T47D (cell line): ENCODE measurements at regions not wholly inside any gene's neighbourhood (a gene's known extent, or its start where the extent isn't known, plus 50 kb on each side); places are given as distances from the start of the nearest gene placed in this dataset.
"Not testable (repeated sequence)": the region's sequence is repeated elsewhere in the genome, so short reads cannot be mapped to it uniquely, and the experiment has no call there.

Experiments used
- DNase-seq, 2 experiments: peaks; one replicate each; pipeline versions ENCODE4 v3.0.0 to v3.0.0-alpha.2; 2011 to 2012; ENCODE audit warnings: low read depth in 1 of 2, low spot score in 1 of 2
- JUND ChIP-seq: IDR thresholded peaks from 2 replicates; pipeline ENCODE4 v1.6.1; 2012; ENCODE audit warnings: low read depth
- in situ Hi-C: cut with HindIII; loops from 2 replicates; pipeline ENCODE4 v1.10.0; 2016; ENCODE audit warnings: low sequenced_read_pairs, low pct_unique_long_range_greater_than_20kb

DNA sequence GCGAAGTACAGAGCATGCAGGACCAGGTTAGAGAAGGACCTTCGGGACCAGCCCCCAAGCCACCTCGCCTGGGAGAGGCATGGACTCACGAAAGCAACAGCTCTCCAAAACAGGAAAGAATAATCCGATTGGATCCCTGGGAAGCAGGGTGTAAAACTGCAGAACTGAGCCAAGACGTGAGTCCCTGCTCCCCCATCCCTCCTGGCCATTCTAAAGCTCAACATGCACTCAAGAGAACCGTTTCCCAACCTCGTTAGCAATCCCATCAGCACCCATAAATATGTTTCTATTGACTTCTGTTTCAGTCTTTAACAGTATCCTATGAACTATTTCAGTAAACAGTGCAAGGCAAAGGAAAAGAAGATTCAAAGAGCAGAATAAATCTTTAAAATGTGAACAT lies 167.0 kb downstream of the COPRS start:
- no peak for DNase-seq
- no peak for TF ChIP-seq JUND
- in situ Hi-C loops, result no loop called here

DNA sequence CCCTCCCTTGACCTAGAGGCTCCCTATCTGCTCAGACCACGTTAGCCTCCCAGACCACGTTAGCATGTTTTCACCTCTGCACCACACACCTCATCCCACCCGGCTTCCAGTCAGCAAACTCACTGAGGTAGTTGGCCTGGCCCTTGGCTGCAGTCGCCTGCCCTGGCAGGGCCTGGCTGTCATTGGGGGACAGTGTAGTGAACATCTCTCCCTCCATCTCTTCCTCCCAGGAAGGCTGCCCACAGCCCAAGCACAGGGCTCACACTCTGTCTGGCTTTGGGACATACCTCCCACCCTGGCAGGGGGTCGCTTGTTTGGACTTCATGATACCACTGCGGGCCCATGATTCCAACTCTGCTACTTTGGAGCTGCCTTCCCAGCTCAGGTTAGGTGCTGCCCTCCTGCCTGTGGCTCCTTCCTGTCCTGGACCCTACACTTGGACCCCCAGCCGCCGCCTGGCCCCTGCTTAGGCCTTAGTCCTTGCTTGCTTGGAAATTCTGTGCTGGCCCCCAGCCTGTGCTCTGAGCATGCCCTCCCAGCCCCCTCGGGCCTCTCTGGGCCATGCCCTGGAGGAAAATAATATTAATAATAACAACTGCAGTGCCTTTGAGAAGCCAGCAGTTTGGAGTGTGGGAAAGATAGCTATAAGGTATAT lies 167.7 kb downstream of the COPRS start:
- in situ Hi-C loops, result no loop called here
- DNase-seq, result no peak
- TF ChIP-seq JUND, result no peak

DNA sequence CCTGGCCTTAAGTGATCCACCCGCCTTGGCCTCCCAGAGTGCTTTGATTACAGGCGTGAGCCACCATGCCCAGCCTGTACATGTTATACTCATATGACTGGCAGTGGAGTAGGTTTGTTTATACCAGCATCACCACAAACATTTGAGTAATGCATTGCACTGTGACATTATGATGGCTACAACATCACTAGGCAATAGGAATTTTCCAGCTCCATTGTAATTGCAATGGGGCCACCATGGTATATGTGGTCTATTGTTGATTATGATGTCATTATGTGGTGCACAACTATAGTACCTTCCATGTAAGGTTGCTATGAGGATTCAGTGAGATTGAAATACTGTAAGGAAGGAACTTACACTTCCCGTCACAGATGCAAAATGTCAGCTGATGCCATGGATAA lies 168.9 kb downstream of the COPRS start:
- in situ Hi-C loops, result no loop called here
- no peak for DNase-seq
- no peak for TF ChIP-seq JUND

DNA sequence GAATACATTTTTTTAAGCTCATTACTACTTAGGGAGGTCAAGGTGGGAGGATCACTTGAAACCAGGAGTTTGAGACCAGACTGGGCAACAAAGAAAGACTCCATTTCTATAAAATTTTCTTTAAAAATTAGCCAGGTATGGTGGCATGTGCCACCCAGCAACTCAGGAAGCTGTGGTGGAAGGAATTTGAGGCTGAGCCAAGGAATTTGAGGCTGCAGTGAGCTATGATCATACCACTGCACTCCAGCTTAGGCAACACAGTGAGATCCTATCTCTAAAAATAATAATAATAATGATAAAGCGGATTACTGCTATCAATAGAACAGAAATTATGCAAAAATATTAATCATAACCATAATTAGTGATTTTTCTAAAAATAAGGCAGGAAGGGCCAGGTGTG lies 170.3 kb downstream of the COPRS start:
- no peak for TF ChIP-seq JUND
- DNase-seq, result peak in 1 of 2 experiments; percentile 40
- in situ Hi-C loops, result no loop called here

DNA sequence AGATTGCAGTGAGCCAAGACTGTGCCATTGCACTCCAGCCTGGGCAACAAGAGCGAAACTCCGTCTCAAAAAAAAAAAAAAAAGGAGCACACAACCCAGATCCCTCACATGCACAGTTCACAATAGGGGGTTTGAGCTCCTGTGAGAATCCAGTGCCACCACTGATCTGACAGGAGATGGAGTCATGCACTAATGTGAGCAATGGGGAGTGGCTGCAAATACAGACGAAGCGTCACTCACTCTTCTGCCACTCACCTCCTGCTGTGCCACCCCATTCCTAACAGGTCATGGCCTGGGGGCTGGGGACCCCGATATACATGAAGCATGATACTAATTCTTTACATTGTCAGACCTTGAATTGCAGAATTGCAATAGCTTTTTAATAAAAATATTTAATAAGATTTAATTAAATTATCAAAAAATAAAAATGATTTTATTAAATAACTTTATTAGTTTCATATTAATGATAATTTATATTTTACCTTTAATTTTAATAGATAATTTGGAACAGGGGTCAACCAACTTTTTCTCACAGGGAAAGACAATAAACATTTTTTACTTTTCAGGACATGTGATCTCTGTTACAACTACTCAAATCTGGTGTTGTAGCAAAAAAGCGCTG lies 171.4 kb downstream of the COPRS start:
- in situ Hi-C loops, result no loop called here
- no peak for TF ChIP-seq JUND
- no peak for DNase-seq

DNA sequence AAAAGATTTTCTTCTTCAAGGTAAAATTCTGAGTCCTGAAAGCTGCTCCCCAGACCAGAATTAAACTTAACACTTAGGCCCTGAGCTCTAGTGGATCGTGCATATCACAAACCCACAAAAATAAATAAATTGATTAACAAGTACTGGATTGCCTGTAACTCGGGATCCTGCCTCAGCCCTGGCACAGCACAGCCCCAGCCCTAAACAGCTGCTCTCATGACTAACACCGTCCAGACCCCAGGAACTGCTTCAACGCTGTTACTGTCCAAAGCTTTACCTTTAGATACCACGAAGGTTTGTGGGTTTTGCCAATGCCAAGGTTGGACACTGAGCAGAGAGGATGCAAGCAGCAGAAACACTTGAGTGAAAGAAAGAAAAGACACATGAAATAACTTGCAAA lies 172.5 kb downstream of the COPRS start:
- in situ Hi-C loops, result no loop called here
- TF ChIP-seq JUND, result no peak

DNA sequence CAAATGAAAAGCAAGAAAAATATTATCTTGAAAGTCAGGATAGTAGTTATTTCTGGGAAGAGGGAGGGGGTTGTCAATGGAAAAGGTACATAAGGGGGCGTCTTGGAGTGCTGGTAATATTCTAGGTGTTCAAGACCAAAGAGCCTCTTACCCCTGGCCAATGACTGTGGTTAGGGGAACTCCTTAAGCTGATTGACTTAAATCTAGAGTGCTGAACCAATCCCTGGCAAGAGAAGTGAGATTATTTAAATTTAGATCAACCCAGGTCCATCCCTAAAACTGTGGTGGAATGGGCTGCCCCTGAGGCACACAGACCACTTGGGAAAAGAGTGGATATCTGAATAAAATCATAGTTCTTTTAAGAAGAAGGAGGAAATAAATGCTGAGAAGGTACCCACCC lies 174.1 kb downstream of the COPRS start:
- DNase-seq, result no peak
- TF ChIP-seq JUND, result no peak
- in situ Hi-C loops, result no loop called here

More for the DNA sequence above, 172.5 kb downstream of the COPRS start:
- no peak for DNase-seq

DNA sequence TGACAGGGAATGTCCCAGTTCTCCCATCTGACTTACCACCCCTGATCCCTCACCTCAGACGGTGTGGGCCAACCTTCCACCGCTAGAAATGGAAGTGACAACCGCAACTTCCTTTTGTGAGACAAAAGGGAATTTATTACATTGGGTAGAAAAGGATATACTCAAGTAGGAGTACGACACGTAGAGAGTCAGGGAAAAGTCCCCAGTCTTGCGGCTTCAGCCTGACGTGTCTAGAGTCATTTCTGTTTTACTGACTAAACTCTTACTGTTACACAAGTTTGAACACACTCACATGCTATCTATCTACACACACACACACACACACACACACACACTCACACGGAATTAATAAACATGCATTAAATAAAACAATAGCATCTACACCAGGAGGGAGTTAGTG lies 178.9 kb downstream of the COPRS start:
- in situ Hi-C loops, result no loop called here
- no peak for DNase-seq

DNA sequence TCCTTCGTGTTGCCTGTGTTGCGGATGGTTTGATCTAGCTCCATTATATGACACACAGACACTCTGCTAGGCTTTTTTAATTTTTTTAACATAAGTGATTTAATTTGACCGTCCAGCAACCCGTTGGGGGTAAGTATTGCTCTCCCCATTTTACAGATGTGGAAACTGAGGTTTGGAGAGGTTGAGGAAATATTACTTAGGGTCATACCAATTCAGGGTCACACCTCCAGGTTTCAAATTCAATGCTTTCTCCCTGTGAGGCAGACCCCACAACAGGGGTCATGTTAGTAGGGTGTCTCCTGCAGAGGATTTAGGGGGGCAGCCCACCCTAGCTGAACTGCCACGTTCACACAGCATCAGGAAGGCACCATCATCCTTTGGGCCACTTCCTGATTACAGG lies 179.4 kb downstream of the COPRS start:
- DNase-seq, result no peak
- TF ChIP-seq JUND, result no peak
- in situ Hi-C loops, result no loop called here

More for the DNA sequence above, 178.9 kb downstream of the COPRS start:
- TF ChIP-seq JUND, result no peak

DNA sequence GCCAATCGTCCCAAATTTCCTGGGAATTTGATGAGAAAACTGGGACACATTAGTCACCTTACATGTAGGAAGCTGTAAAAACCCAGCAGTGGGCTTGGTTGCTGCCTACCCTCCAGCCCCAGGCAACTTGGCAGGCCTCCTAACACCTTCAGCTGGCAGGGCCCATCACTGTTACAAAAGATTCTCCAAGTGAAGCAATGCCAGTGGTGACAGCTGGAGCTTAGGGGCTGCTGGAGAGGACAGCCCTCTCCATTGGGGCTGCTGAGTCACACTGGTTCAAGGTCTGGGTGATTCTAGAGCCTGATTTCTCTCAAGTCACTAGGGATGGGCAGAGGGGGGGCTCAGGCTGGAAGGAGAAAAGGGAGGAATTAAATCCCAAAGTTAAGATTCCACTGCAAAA lies 180.6 kb downstream of the COPRS start:
- in situ Hi-C loops, result no loop called here
- no peak for DNase-seq
- TF ChIP-seq JUND, result no peak

DNA sequence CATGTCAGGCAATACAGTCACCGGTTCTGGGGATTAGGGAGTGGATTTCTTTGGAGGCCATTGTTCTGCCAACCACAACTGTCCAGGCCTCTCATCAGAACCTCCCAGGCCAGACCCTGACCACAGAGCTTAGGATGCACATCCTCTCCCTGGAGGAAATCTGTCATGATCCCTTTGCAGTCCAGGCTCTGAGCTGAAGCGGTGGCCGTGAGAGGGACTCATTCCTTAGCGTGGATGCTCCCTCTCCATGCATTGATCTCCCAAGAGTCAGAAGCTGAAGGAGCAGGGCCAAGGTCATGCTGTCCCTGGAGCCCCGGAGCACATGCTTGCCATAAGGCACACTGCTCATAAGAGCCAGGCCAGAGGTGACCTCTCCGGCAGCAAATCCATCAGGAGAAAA lies 181.4 kb downstream of the COPRS start:
- TF ChIP-seq JUND, result no peak
- in situ Hi-C loops, result no loop called here
- no peak for DNase-seq

DNA sequence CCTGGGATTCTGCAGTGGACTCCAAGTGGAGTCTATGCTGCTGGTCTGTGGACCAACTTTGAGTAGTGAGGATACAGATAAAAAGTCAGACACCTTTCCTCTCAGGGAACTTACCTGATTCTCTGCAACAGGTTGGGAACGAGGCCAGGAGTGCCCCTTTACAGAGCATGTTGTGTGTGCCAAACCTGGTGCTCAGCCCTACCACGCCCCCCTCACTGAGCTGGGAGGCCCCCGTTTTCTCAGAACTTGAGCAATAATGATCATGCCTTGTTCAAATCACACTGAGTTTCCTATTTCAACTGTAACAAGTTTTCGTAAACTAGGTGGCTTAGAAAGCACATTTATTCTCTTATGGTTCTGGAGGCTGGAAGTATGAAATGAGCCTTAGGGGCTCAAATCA lies 182.0 kb downstream of the COPRS start:
- no peak for TF ChIP-seq JUND

DNA sequence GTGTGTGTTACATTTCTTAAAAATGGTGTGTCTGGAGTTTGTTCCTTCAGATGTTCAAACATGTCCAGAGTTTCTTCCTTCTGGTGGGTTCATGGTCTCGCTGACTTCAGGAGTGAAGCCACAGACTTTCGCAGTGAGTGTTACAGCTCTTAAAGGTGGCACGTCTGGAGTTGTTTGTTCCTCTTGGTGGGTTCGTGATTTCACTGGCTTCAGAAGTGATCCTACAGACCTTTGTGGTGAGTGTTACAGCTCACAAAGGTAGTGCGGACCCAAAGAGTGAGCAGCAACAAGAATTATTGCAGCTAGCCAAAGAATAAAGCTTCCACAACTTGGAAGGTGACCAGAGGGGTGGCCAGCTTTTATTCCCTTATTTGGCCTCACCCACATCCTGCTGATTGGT lies 183.7 kb downstream of the COPRS start:
- DNase-seq, in situ Hi-C loops: not testable (repeated sequence)

More for the DNA sequence above, 182.0 kb downstream of the COPRS start:
- DNase-seq, result no peak
- in situ Hi-C loops, result no loop called here
